ENCODE measurements at regions not wholly inside any gene's neighbourhood (a gene's known extent, or its start where the extent isn't known, plus 50 kb on each side); places are given as distances from the start of the nearest gene placed in this dataset.

DNA sequence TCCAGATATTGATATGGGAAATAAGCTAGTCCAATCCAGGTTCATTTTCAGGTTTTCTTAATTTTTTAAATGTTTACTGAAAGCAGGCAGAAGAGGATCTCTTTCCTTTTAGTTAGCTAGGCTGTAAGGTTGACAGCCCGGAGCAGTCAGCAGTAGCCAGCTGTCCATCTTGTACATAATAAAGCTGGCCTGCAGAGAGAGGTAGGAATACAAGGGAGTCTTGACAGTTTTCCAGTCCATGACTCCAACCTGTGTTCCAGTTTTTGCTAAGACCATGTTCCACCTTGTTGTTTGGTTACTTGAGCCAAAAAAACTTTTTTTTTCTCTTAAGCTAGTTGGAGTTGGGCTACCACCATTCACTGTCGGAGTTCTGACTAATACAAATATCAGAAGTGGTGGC is 402.7 kb upstream of the TEX13C start:
- H3K4me2 ChIP-seq (replicated peaks; ENCODE audit: low read depth, low read length, poor library complexity, severe bottlenecking): no peak overlapping the region
- CTCF ChIA-PET: no interaction called here
- H2AFZ ChIP-seq (ENCODE audit: insufficient read depth, low read depth, low read length, poor library complexity, severe bottlenecking): no peak overlapping the region
- intact Hi-C loops (cut with micrococcal nuclease): no loop called here
- H3K4me1 Mint-ChIP-seq: no peaks in the 10 kb centered on the region
- H3K4me3 ChIP-seq (ENCODE audit: control extremely low read depth in 1 of 5, extremely low read depth in 1 of 5, insufficient read depth in 1 of 5, low read depth in 2 of 5, low read length in 4 of 5): no peak overlapping the region
- H3K9ac ChIP-seq (ENCODE audit: low read length): no peak overlapping the region
- TF ChIP-seq, protein P1, sequence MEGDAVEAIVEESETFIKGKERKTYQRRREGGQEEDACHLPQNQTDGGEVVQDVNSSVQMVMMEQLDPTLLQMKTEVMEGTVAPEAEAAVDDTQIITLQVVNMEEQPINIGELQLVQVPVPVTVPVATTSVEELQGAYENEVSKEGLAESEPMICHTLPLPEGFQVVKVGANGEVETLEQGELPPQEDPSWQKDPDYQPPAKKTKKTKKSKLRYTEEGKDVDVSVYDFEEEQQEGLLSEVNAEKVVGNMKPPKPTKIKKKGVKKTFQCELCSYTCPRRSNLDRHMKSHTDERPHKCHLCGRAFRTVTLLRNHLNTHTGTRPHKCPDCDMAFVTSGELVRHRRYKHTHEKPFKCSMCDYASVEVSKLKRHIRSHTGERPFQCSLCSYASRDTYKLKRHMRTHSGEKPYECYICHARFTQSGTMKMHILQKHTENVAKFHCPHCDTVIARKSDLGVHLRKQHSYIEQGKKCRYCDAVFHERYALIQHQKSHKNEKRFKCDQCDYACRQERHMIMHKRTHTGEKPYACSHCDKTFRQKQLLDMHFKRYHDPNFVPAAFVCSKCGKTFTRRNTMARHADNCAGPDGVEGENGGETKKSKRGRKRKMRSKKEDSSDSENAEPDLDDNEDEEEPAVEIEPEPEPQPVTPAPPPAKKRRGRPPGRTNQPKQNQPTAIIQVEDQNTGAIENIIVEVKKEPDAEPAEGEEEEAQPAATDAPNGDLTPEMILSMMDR (IDR thresholded peaks at IDR 0.05): no peak
- TF ChIP-seq EZH2 (IDR thresholded peaks at IDR 0.05; ENCODE audit: borderline replicate concordance, insufficient read depth, low read depth, low read length, poor library complexity, severe bottlenecking): no peak
- POLR2A ChIA-PET: no interaction called here
- H3K27ac ChIP-seq (ENCODE audit: low read length in 2 of 2): no peak overlapping the region
- H3K4me3 Mint-ChIP-seq: no peak overlapping the region
- no peaks in the 10 kb centered on the region for H4K20me1 ChIP-seq (ENCODE audit: control insufficient read depth, insufficient read depth, low read length, poor library complexity, severe bottlenecking)
- H3K36me3 ChIP-seq (replicated peaks in 1 of 2; ENCODE audit: control extremely low read depth in 1 of 2, control insufficient read depth in 1 of 2, extremely low read depth in 1 of 2, insufficient read depth in 2 of 2, low read length in 1 of 2): no peaks in the 10 kb centered on the region
- H3K27ac Mint-ChIP-seq: no peak overlapping the region
- DNase-seq: no peak
- no peaks in the 10 kb centered on the region for H3K9me3 ChIP-seq (ENCODE audit: control extremely low read depth in 1 of 3, control insufficient read depth in 2 of 3, insufficient read depth in 1 of 3, low read length in 2 of 3)
- H3K79me2 ChIP-seq (ENCODE audit: control insufficient read depth, insufficient read depth, low read length): no peaks in the 10 kb centered on the region
- H3K4me1 ChIP-seq (ENCODE audit: control insufficient read depth in 2 of 2, insufficient read depth in 2 of 2, low read length in 2 of 2): no peaks in the 10 kb centered on the region
- no peaks in the 10 kb centered on the region for H3K9me3 Mint-ChIP-seq (ENCODE audit: insufficient read depth)
- ATAC-seq (ENCODE audit: low read depth): no peak
- H3K27me3 ChIP-seq (replicated peaks in 1 of 4; ENCODE audit: control extremely low read depth in 1 of 4, control insufficient read depth in 3 of 4, insufficient read depth in 4 of 4, low read length in 3 of 4): no peaks in the 10 kb centered on the region
- WGBS (ENCODE audit: insufficient coverage): no CpG with 5 or more reads among the region's 2 CpGs
- H3K27me3 Mint-ChIP-seq: no peaks in the 10 kb centered on the region

DNA sequence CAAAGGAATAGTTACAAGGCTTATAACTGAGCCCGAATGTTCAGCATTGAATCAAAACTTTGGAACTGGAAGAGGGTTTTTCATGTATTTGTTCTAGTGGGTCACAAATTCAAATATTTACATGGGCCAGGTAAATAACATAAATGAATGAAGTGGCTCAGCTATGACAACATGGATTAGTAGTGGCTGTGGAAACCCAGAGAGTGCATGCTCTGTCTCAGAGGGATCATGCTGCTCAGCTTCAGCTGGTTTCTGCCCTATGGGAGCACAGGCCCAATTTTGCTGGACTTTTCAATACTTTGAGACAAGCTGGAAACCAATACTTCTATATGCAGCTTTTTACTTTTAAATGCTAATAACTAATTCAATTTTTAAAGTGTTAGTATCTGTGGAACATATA is 394.0 kb upstream of the TEX13C start:
- no peak for ATAC-seq (ENCODE audit: low read depth)
- CTCF ChIA-PET: no interaction called here

More for the DNA sequence above, 394.0 kb upstream of the TEX13C start:
- TF ChIP-seq, protein P1 (IDR thresholded peaks at IDR 0.05): no peak
- no peak for TF ChIP-seq EZH2 (IDR thresholded peaks at IDR 0.05; ENCODE audit: borderline replicate concordance, insufficient read depth, low read depth, low read length, poor library complexity, severe bottlenecking)
- intact Hi-C loops (cut with micrococcal nuclease): no loop called here
- H3K79me2 ChIP-seq (ENCODE audit: control insufficient read depth, insufficient read depth, low read length): no peaks in the 10 kb centered on the region
- H3K27ac Mint-ChIP-seq: no peak overlapping the region
- POLR2A ChIA-PET: no interaction called here
- no peaks in the 10 kb centered on the region for H3K9me3 Mint-ChIP-seq (ENCODE audit: insufficient read depth)
- H4K20me1 ChIP-seq (ENCODE audit: control insufficient read depth, insufficient read depth, low read length, poor library complexity, severe bottlenecking): no peaks in the 10 kb centered on the region
- no CpG with 5 or more reads among the region's 1 CpG for WGBS (ENCODE audit: insufficient coverage)
- H3K4me1 Mint-ChIP-seq: no peaks in the 10 kb centered on the region
- H3K4me3 Mint-ChIP-seq: no peak overlapping the region
- no peaks in the 10 kb centered on the region for H3K27me3 Mint-ChIP-seq
- no peak overlapping the region for H3K27ac ChIP-seq (ENCODE audit: low read length in 2 of 2)
- no peak for DNase-seq
- no peak overlapping the region for H3K4me3 ChIP-seq (ENCODE audit: control extremely low read depth in 1 of 5, extremely low read depth in 1 of 5, insufficient read depth in 1 of 5, low read depth in 2 of 5, low read length in 4 of 5)
- H3K27me3 ChIP-seq (replicated peaks in 1 of 4; ENCODE audit: control extremely low read depth in 1 of 4, control insufficient read depth in 3 of 4, insufficient read depth in 4 of 4, low read length in 3 of 4): no peaks in the 10 kb centered on the region
- H3K9ac ChIP-seq (ENCODE audit: low read length): no peak overlapping the region
- H3K4me1 ChIP-seq (ENCODE audit: control insufficient read depth in 2 of 2, insufficient read depth in 2 of 2, low read length in 2 of 2): no peaks in the 10 kb centered on the region
- no peak overlapping the region for H3K4me2 ChIP-seq (replicated peaks; ENCODE audit: low read depth, low read length, poor library complexity, severe bottlenecking)
- H3K9me3 ChIP-seq (ENCODE audit: control extremely low read depth in 1 of 3, control insufficient read depth in 2 of 3, insufficient read depth in 1 of 3, low read length in 2 of 3): no peaks in the 10 kb centered on the region
- no peaks in the 10 kb centered on the region for H3K36me3 ChIP-seq (replicated peaks in 1 of 2; ENCODE audit: control extremely low read depth in 1 of 2, control insufficient read depth in 1 of 2, extremely low read depth in 1 of 2, insufficient read depth in 2 of 2, low read length in 1 of 2)
- H2AFZ ChIP-seq (ENCODE audit: insufficient read depth, low read depth, low read length, poor library complexity, severe bottlenecking): no peak overlapping the region
